GM06990 (cell line): ENCODE measurements at regions not wholly inside any gene's neighbourhood (a gene's known extent, or its start where the extent isn't known, plus 50 kb on each side); places are given as distances from the start of the nearest gene placed in this dataset.

Source experiments
- DNase-seq: peaks from one replicate; pipeline ENCODE4 v3.0.0-alpha.2; 2011; ENCODE audit not compliant: insufficient read length; ENCODE audit errors: extremely low read depth
- H3K27me3 ChIP-seq: replicated peaks from 2 replicates; pipeline ENCODE4 v1.6.0; 2011; ENCODE audit warnings: low read length; ENCODE audit not compliant: control insufficient read depth, insufficient read depth
- H3K36me3 ChIP-seq: 2 replicates; pipeline ENCODE4 v1.5.1; 2011; ENCODE audit warnings: low read length; ENCODE audit not compliant: control insufficient read depth, insufficient read depth
- H3K4me3 ChIP-seq: replicated peaks from 2 replicates; pipeline ENCODE4 v1.5.1; 2011; ENCODE audit warnings: low read depth, mild to moderate bottlenecking, control low read depth, low read length
- CTCF ChIP-seq: IDR thresholded peaks from 2 replicates; pipeline ENCODE4 v1.5.1; 2011; ENCODE audit warnings: low read length, control low read depth, mild to moderate bottlenecking, inconsistent platforms; ENCODE audit not compliant: insufficient read depth, poor library complexity, severe bottlenecking

- H3K36me3 ChIP-seq, result no peaks in the 10 kb centered on the region
- H3K27me3 ChIP-seq, result no peaks in the 10 kb centered on the region
- H3K4me3 ChIP-seq, result no peak overlapping the region
- DNase-seq, result no peak
- TF ChIP-seq CTCF, result no peak
Measured at GRCh38 chr18:24651434-24651833, 191.0 kb downstream of the HRH4 start.

GRCh38 chr18:24656050-24656449 lies 195.6 kb downstream of the HRH4 start:
- no peak for DNase-seq

GRCh38 chr18:24656551-24657443 lies 196.4 kb downstream of the HRH4 start:
- Histone ChIP-seq H3K27me3 (no peaks in the 10 kb centered on the region), H3K36me3 (no peaks in the 10 kb centered on the region), H3K4me3 (no peak overlapping the region)
- no peak for TF ChIP-seq CTCF
- DNase-seq, result no peak

More at GRCh38 chr18:24656050-24656449, 195.6 kb downstream of the HRH4 start:
- no peaks in the 10 kb centered on the region for H3K36me3 ChIP-seq
- no peak for TF ChIP-seq CTCF
- no peak overlapping the region for H3K4me3 ChIP-seq
- no peaks in the 10 kb centered on the region for H3K27me3 ChIP-seq

GRCh38 chr18:24657444-24657842 lies 197.0 kb downstream of the HRH4 start:
- Histone ChIP-seq H3K36me3 (no peaks in the 10 kb centered on the region), H3K27me3 (no peaks in the 10 kb centered on the region), H3K4me3 (no peak overlapping the region)
- no peak for DNase-seq
- TF ChIP-seq CTCF, result no peak

GRCh38 chr18:24658302-24658701 lies 197.9 kb downstream of the HRH4 start:
- no peak overlapping the region for H3K4me3 ChIP-seq
- DNase-seq, result no peak
- H3K27me3 ChIP-seq, result no peaks in the 10 kb centered on the region
- no peak for TF ChIP-seq CTCF
- H3K36me3 ChIP-seq, result no peaks in the 10 kb centered on the region
